Naive B cell (primary cell): ENCODE measurements at regions not wholly inside any gene's neighbourhood (a gene's known extent, or its start where the extent isn't known, plus 50 kb on each side); places are given as distances from the start of the nearest gene placed in this dataset.
"Not testable (repeated sequence)": the region's sequence is repeated elsewhere in the genome, so short reads cannot be mapped to it uniquely, and the experiment has no call there.

Experiments used
- ATAC-seq, 2 donors: fragments of 150-1000 bp; cut with Tn5 transposase; 2 replicates each; pipeline ENCODE4 v1.10.0; 2021; ENCODE audit warnings: low read depth in 2 of 2, mild to moderate bottlenecking in 2 of 2, moderate library complexity in 2 of 2
- DNase-seq: peaks from one replicate; pipeline ENCODE4 v3.0.0; 2022
- H3K27ac Mint-ChIP-seq, 6 donors: one replicate each; pipeline ENCODE4 v1.8.0; 2020 to 2022; ENCODE audit warnings: mild to moderate bottlenecking in 6 of 6, mixed read lengths in 6 of 6, moderate library complexity in 5 of 6, inconsistent platforms in 2 of 6
- H3K27me3 Mint-ChIP-seq, 3 donors: one replicate each; pipeline ENCODE4 v1.8.0; 2021 to 2022; ENCODE audit warnings: mixed read lengths in 3 of 3, mild to moderate bottlenecking in 1 of 3
- H3K36me3 Mint-ChIP-seq, 2 donors: one replicate each; pipeline ENCODE4 v1.8.0; 2020 to 2022; ENCODE audit warnings: mixed read lengths in 2 of 2, inconsistent platforms in 1 of 2, mild to moderate bottlenecking in 1 of 2
- H3K4me1 Mint-ChIP-seq, 3 donors: one replicate each; pipeline ENCODE4 v1.8.0; 2020 to 2022; ENCODE audit warnings: mixed read lengths in 3 of 3, inconsistent platforms in 1 of 3, mild to moderate bottlenecking in 1 of 3, moderate library complexity in 1 of 3
- H3K4me3 Mint-ChIP-seq, 8 donors: one replicate each; pipeline ENCODE4 v1.8.0; 2020 to 2022; ENCODE audit warnings: mild to moderate bottlenecking in 8 of 8, mixed read lengths in 8 of 8, moderate library complexity in 8 of 8, inconsistent platforms in 2 of 8
- H3K9me3 Mint-ChIP-seq, 7 donors: one replicate each; pipeline ENCODE4 v1.8.0; 2020 to 2022; ENCODE audit warnings: mixed read lengths in 7 of 7, mild to moderate bottlenecking in 5 of 7, inconsistent platforms in 2 of 7, moderate library complexity in 1 of 7

DNA sequence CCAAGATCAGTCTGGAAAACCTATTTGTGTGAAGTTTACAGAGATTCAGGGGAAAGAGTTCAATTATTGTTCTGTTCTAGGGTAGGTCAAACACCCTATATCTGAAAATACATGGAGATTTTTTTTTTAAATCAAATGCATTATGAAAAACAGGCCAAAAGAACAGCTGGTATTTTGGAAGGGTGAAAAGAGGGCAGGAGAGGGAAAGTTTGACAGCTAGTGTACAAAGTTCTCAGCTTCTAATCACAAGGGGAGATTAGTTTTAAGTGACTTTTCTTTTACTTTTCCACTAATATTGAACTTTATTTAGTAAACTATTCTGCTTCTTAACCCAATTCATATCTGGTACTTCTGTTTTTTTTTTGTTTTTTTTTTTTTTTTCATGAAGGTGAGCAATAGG is 66.2 kb upstream of the GRID2 start:
- Mint-ChIP-seq H3K27ac (no peak overlapping the region), H3K27me3 (no peaks in the 10 kb centered on the region), H3K36me3 (no peaks in the 10 kb centered on the region), H3K4me3 (no peak overlapping the region), H3K9me3 (peaks cover 0 to 15% (median 4%) of the 10 kb centered on the region in 7 donors), H3K4me1 (no peaks in the 10 kb centered on the region)
- no peak for DNase-seq
- ATAC-seq, result no peak

DNA sequence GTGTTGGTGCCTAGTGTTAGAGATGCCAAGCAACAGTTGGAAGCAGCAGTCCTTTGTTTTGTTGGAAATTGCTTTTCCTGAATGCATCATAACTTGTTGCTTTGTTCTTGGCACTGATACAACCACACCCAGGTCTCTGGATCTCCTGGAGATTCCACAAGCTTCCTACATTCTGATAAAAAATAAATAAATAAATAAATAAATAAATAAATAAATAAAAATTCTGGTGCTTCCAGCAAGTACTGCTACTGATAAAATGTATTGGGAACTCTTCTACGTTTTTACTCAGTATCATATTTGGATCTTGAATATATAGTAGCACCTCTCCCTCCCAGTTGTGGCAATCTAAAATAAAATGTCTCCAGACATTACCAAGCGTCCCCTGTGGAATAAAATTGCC is 62.7 kb upstream of the GRID2 start:
- peaks cover 0 to 14% (median 7%) of the 10 kb centered on the region in 7 donors for H3K9me3 Mint-ChIP-seq
- DNase-seq (no peak), ATAC-seq (no peak)
- no peak overlapping the region for H3K4me3 Mint-ChIP-seq
- H3K27me3 Mint-ChIP-seq, result no peaks in the 10 kb centered on the region
- H3K4me1 Mint-ChIP-seq, result no peaks in the 10 kb centered on the region
- H3K27ac Mint-ChIP-seq, result no peak overlapping the region
- no peaks in the 10 kb centered on the region for H3K36me3 Mint-ChIP-seq

DNA sequence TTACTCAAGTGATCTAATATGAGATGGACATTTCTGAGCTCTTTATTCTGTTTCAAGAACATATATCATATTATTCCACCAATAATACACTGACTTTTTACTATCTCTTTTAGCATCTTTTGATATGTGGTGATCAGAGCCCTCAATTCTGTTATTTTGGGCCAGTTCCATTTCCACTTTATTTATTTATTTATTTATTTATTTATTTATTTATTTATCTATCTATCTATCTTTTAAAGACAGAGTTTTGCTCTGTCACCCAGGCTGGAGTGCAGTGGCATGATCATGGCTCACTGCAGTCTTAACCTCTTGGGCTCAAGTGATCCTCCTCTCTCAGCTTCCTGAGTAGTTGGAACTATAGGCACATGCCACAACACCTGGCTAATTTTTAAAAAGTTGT is 57.4 kb upstream of the GRID2 start:
- no peak overlapping the region for H3K27ac Mint-ChIP-seq
- H3K36me3 Mint-ChIP-seq, result no peaks in the 10 kb centered on the region
- H3K9me3 Mint-ChIP-seq, result peaks cover 0 to 9% (median 0%) of the 10 kb centered on the region in 7 donors
- no peak overlapping the region for H3K4me3 Mint-ChIP-seq
- ATAC-seq (no peak), DNase-seq (no peak)
- H3K27me3 Mint-ChIP-seq, result no peaks in the 10 kb centered on the region
- no peaks in the 10 kb centered on the region for H3K4me1 Mint-ChIP-seq

GRCh38 chr4:92249541-92249940 is 54.2 kb upstream of the GRID2 start:
- no peak for DNase-seq
- H3K36me3 Mint-ChIP-seq, result no peaks in the 10 kb centered on the region
- ATAC-seq, result no peak

DNA sequence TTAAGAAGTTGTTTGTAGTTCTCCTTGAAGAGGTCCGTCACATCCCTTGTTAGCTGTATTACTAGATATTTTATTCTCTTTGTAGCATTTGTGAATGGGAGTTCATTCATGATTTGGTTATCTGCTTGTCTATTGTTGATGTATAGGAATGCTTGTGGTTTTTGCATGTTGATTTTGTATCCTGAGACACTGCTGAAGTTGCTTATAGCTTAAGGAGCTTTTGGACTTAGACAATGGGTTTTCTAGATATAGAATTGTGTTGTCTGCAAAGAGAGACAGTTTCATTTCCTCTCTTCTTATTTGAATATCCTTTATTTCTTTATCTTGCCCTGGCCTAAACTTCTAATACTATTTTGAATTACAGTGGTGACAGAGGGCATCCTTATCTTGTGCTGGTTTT is 52.1 kb upstream of the GRID2 start:
- H3K9me3 Mint-ChIP-seq, result peaks cover 0 to 24% (median 8%) of the 10 kb centered on the region in 7 donors

More at GRCh38 chr4:92249541-92249940, 54.2 kb upstream of the GRID2 start:
- H3K4me1 Mint-ChIP-seq, result no peaks in the 10 kb centered on the region
- peaks cover 0 to 11% (median 3%) of the 10 kb centered on the region in 7 donors for H3K9me3 Mint-ChIP-seq
- no peaks in the 10 kb centered on the region for H3K27me3 Mint-ChIP-seq
- no peak overlapping the region for H3K27ac Mint-ChIP-seq
- no peak overlapping the region for H3K4me3 Mint-ChIP-seq

GRCh38 chr4:92252358-92252757 is 51.4 kb upstream of the GRID2 start:
- not testable (repeated sequence) for H3K27ac Mint-ChIP-seq, H3K4me3 Mint-ChIP-seq, DNase-seq, ATAC-seq, H3K27me3 Mint-ChIP-seq, H3K4me1 Mint-ChIP-seq, H3K36me3 Mint-ChIP-seq
- peaks cover 0 to 24% (median 6%) of the 10 kb centered on the region in 7 donors for H3K9me3 Mint-ChIP-seq

More for the DNA sequence above, 52.1 kb upstream of the GRID2 start:
- Mint-ChIP-seq H3K36me3 (no peaks in the 10 kb centered on the region), H3K4me3 (no peak overlapping the region), H3K27ac (no peak overlapping the region), H3K4me1 (no peaks in the 10 kb centered on the region), H3K27me3 (no peaks in the 10 kb centered on the region)
- ATAC-seq, result no peak
- DNase-seq, result no peak

GRCh38 chr4:92252846-92253245 is 50.9 kb upstream of the GRID2 start:
- Mint-ChIP-seq H3K4me1 (no peaks in the 10 kb centered on the region), H3K27me3 (no peaks in the 10 kb centered on the region), H3K9me3 (peaks cover 0 to 24% (median 6%) of the 10 kb centered on the region in 7 donors), H3K27ac (no peak overlapping the region), H3K4me3 (no peak overlapping the region), H3K36me3 (no peaks in the 10 kb centered on the region)
- no peak for DNase-seq
- ATAC-seq, result no peak

GRCh38 chr4:92253550-92253949 is 50.2 kb upstream of the GRID2 start:
- Mint-ChIP-seq H3K27me3 (no peaks in the 10 kb centered on the region), H3K36me3 (no peaks in the 10 kb centered on the region), H3K9me3 (peaks cover 0 to 24% (median 6%) of the 10 kb centered on the region in 7 donors), H3K27ac (no peak overlapping the region), H3K4me1 (no peaks in the 10 kb centered on the region), H3K4me3 (no peak overlapping the region)
- ATAC-seq (no peak), DNase-seq (no peak)
